ENCODE measurements at regions not wholly inside any gene's neighbourhood (a gene's known extent, or its start where the extent isn't known, plus 50 kb on each side); places are given as distances from the start of the nearest gene placed in this dataset.

DNA sequence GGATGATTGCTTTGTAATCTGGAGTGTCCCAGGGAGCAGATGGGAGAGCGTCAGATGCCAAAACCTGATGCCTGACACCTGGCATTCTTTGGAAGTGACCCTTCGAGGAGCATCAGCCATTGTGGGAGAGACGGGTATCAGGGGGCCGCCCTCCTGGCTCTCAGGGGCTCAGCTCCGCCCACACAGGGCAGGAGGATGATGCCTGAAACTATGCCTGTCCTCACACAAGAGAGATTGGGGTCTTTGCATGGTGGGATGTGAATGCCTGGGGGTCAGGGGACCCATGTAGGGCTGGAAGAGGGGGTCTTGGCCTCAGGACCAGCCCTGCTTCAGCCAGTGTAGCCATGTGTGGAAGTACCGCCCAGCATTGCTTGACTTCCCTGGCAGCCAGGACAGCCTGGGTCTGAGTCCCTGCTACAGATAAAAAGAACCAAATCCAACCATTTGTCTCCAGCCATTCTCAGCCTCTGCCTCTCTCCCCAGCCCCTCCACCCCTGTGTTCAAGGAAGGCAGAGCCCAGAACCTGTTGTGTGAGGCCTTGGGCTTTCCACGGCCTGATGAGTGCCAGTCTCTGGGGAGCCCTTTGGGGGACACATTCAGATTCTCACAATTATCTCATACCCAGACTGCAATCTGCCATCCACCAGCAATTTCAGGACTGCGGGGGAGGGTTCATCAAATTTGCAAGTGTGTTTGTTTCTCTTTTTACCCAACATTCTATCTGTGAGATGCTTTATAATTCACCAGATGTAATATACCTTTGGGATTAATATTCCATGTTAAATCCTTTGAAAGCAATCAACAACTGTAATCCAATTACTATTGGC is 371.2 kb downstream of the PREX1 start:
- H3K27ac ChIP-seq (ENCODE audit: low read length): no peak overlapping the region
- no peak for DNase-seq
- ATAC-seq (ENCODE audit: insufficient read depth, low read depth): no peak; the same call in 2 of the 3 replicates
- H3K79me2 ChIP-seq (ENCODE audit: insufficient read depth, low read length): no peaks in the 10 kb centered on the region
- no peak overlapping the region for H3K4me3 ChIP-seq (ENCODE audit: low read depth in 1 of 2, low read length in 2 of 2)
- no peaks in the 10 kb centered on the region for H3K9me3 ChIP-seq (ENCODE audit: insufficient read depth, low read length, severe bottlenecking)
- no peak overlapping the region for H3K4me2 ChIP-seq (ENCODE audit: insufficient read depth, low read length)
- no peak overlapping the region for H3K9ac ChIP-seq (ENCODE audit: low read depth, low read length)
- TF ChIP-seq, protein P1, sequence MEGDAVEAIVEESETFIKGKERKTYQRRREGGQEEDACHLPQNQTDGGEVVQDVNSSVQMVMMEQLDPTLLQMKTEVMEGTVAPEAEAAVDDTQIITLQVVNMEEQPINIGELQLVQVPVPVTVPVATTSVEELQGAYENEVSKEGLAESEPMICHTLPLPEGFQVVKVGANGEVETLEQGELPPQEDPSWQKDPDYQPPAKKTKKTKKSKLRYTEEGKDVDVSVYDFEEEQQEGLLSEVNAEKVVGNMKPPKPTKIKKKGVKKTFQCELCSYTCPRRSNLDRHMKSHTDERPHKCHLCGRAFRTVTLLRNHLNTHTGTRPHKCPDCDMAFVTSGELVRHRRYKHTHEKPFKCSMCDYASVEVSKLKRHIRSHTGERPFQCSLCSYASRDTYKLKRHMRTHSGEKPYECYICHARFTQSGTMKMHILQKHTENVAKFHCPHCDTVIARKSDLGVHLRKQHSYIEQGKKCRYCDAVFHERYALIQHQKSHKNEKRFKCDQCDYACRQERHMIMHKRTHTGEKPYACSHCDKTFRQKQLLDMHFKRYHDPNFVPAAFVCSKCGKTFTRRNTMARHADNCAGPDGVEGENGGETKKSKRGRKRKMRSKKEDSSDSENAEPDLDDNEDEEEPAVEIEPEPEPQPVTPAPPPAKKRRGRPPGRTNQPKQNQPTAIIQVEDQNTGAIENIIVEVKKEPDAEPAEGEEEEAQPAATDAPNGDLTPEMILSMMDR (IDR thresholded peaks at IDR 0.05; ENCODE audit: borderline replicate concordance, extremely low read depth, low read length, poor library complexity, severe bottlenecking): no peak
- TF ChIP-seq EZH2 (IDR thresholded peaks at IDR 0.05; ENCODE audit: borderline replicate concordance, low read depth, low read length, severe bottlenecking): no peak
- H3K27me3 ChIP-seq (ENCODE audit: insufficient read depth, low read length, poor library complexity): peaks cover 8% of the 10 kb centered on the region
- H3K36me3 ChIP-seq (ENCODE audit: insufficient read depth, low read length): no peaks in the 10 kb centered on the region
- peaks cover 2% of the 10 kb centered on the region; the same call in 1 of the 2 replicates for H4K20me1 ChIP-seq (ENCODE audit: insufficient read depth, low read length)
- no peak overlapping the region for H2AFZ ChIP-seq (ENCODE audit: low read depth, low read length)
- H3K4me1 ChIP-seq (ENCODE audit: insufficient read depth, low read length): no peaks in the 10 kb centered on the region

DNA sequence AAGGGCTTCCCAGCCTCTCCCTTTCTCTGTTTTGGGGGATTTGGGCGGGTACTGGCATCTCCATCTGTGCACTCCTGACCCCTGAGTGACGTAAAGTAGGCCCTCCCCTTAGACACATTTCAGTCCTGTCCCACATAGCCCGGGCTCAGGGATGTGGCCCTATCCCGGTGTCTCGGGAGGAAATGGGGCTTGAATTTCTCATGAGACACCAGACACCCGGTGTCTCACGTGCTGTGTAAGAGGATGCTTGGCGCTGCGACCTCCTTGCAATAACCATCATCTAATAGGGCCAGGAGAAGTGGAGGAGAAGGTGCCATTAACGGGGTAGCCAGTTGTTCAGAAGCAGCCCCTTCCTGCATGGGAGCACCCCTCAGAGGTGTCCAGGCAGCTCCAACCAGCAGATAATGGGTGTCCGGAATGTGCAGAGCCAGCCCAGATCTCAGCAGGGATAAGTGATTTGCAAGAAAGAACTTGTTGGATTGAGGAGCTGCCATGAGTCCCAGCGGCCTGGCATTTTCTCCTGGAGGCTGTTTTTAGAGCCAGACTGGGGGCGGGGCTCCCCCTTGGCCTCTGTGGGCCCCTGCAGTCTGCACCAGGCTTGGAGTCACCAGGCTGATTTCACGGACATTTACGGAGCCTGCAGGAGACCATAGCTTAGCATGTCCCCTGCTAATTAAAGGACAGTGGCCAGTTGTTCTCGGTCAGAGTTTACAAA is 372.0 kb downstream of the PREX1 start:
- Histone ChIP-seq H3K27ac (ENCODE audit: low read length) (no peak overlapping the region), H3K27me3 (ENCODE audit: insufficient read depth, low read length, poor library complexity) (peaks cover 8% of the 10 kb centered on the region), H3K9me3 (ENCODE audit: insufficient read depth, low read length, severe bottlenecking) (no peaks in the 10 kb centered on the region), H3K79me2 (ENCODE audit: insufficient read depth, low read length) (no peaks in the 10 kb centered on the region), H3K9ac (ENCODE audit: low read depth, low read length) (no peak overlapping the region), H4K20me1 (ENCODE audit: insufficient read depth, low read length) (peaks cover 2% of the 10 kb centered on the region; the same call in 1 of the 2 replicates), H3K4me3 (ENCODE audit: low read depth in 1 of 2, low read length in 2 of 2) (no peak overlapping the region), H3K4me2 (ENCODE audit: insufficient read depth, low read length) (no peak overlapping the region), H3K36me3 (ENCODE audit: insufficient read depth, low read length) (no peaks in the 10 kb centered on the region), H2AFZ (ENCODE audit: low read depth, low read length) (no peak overlapping the region), H3K4me1 (ENCODE audit: insufficient read depth, low read length) (no peaks in the 10 kb centered on the region)
- DNase-seq (no peak), ATAC-seq (ENCODE audit: insufficient read depth, low read depth) (no peak)
- TF ChIP-seq, protein P1 (IDR thresholded peaks at IDR 0.05; ENCODE audit: borderline replicate concordance, extremely low read depth, low read length, poor library complexity, severe bottlenecking): no peak

DNA sequence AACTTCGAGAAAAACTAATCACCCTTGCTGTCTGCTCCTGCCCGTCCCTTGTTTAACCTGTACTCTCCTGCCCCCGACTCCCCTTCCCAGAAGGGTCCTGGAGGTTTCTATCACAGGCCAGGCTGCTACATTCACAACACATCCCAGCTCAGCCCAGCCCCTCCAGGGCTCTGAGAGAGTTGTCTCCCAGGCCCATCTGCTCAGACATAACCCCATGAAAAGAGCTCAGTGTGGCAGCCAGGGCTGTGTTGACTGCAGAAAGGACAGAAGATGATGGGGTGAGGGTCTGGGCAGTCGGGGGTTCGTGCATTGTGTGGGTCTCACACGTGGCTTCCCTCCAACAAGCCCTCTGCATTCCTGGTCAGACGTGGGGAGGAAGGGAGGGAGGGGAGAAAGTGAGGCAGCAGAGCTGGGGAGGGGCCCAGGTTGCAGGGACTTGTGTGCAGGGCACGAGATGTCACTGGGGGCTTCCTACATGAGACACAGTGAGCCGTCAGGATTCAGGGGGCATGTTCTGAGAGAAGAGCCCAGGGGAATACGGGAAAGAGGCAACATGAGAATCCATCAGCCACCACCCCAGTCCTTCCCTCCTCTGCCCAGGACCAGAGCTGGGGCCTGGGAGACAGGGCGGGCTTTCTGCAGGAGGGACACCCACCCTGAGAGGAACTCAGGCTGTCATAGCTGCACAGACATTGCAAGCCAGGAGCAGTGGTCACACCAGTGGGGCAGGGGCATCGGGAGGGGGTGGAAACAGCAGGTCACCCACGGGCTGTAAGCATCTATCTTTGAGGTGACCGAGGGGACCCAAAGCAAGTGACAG is 372.9 kb downstream of the PREX1 start:
- Histone ChIP-seq H3K27me3 (ENCODE audit: insufficient read depth, low read length, poor library complexity) (peaks cover 8% of the 10 kb centered on the region), H3K4me3 (ENCODE audit: low read depth in 1 of 2, low read length in 2 of 2) (no peak overlapping the region), H2AFZ (ENCODE audit: low read depth, low read length) (no peak overlapping the region), H3K36me3 (ENCODE audit: insufficient read depth, low read length) (no peaks in the 10 kb centered on the region), H3K9me3 (ENCODE audit: insufficient read depth, low read length, severe bottlenecking) (no peaks in the 10 kb centered on the region), H3K9ac (ENCODE audit: low read depth, low read length) (no peak overlapping the region), H3K4me2 (ENCODE audit: insufficient read depth, low read length) (no peak overlapping the region), H3K27ac (ENCODE audit: low read length) (no peak overlapping the region), H3K79me2 (ENCODE audit: insufficient read depth, low read length) (no peaks in the 10 kb centered on the region), H4K20me1 (ENCODE audit: insufficient read depth, low read length) (peaks cover 2% of the 10 kb centered on the region; the same call in 1 of the 2 replicates), H3K4me1 (ENCODE audit: insufficient read depth, low read length) (no peaks in the 10 kb centered on the region)
- DNase-seq (no peak), ATAC-seq (ENCODE audit: insufficient read depth, low read depth) (no peak)
- no peak for TF ChIP-seq EZH2 (IDR thresholded peaks at IDR 0.05; ENCODE audit: borderline replicate concordance, low read depth, low read length, severe bottlenecking)
- TF ChIP-seq, protein P1 (IDR thresholded peaks at IDR 0.05; ENCODE audit: borderline replicate concordance, extremely low read depth, low read length, poor library complexity, severe bottlenecking): no peak
